DND-41 (cell line): ENCODE measurements at regions not wholly inside any gene's neighbourhood (a gene's known extent, or its start where the extent isn't known, plus 50 kb on each side); places are given as distances from the start of the nearest gene placed in this dataset.

ENCODE experiments used
- ATAC-seq: fragments of 200-7000 bp; cut with Tn5 transposase; 3 replicates; pipeline ENCODE4 v1.9.1; 2021; ENCODE audit warnings: low read depth; ENCODE audit not compliant: insufficient read depth
- DNase-seq: peaks from one replicate; pipeline ENCODE4 v3.0.0-alpha.2; 2020
- H2AFZ ChIP-seq: 2 replicates; pipeline ENCODE4 v1.6.0; 2012; ENCODE audit warnings: low read depth, low read length
- H3K27ac ChIP-seq: 2 replicates; pipeline ENCODE4 v1.5.1; 2012; ENCODE audit warnings: low read length, inconsistent platforms
- H3K27me3 ChIP-seq: fragments of 200-600 bp; sonication (generic); 2 replicates; pipeline ENCODE4 v1.6.0; 2012; ENCODE audit warnings: low read length, mild to moderate bottlenecking, inconsistent platforms; ENCODE audit not compliant: insufficient read depth, poor library complexity
- H3K36me3 ChIP-seq: 2 replicates; pipeline ENCODE4 v1.5.1; 2012; ENCODE audit warnings: low read length, inconsistent platforms; ENCODE audit not compliant: insufficient read depth
- H3K4me1 ChIP-seq: 2 replicates; pipeline ENCODE4 v1.5.1; 2012; ENCODE audit warnings: mild to moderate bottlenecking, low read length; ENCODE audit not compliant: insufficient read depth
- H3K4me2 ChIP-seq: 2 replicates; pipeline ENCODE4 v1.6.0; 2012; ENCODE audit warnings: mild to moderate bottlenecking, moderate library complexity, low read length, inconsistent platforms; ENCODE audit not compliant: insufficient read depth
- H3K4me3 ChIP-seq, 2 experiments: fragments of 200-600 bp in 1 of 2; shearing (Covaris generic) in 1 of 2; 2 replicates each; pipeline ENCODE4 v1.5.1; 2012 to 2016; ENCODE audit warnings: inconsistent platforms in 2 of 2, low read length in 2 of 2, mild to moderate bottlenecking in 2 of 2, low read depth in 1 of 2, moderate library complexity in 1 of 2
- H3K79me2 ChIP-seq: 2 replicates; pipeline ENCODE4 v1.6.0; 2012; ENCODE audit warnings: low read length, inconsistent platforms; ENCODE audit not compliant: insufficient read depth
- H3K9ac ChIP-seq: 2 replicates; pipeline ENCODE4 v1.6.0; 2012; ENCODE audit warnings: low read depth, mild to moderate bottlenecking, inconsistent platforms, low read length, moderate library complexity
- H3K9me3 ChIP-seq: 2 replicates; pipeline ENCODE4 v1.5.1; 2012; ENCODE audit warnings: low read length, moderate library complexity, mild to moderate bottlenecking, inconsistent platforms; ENCODE audit not compliant: insufficient read depth, severe bottlenecking
- H4K20me1 ChIP-seq: 2 replicates; pipeline ENCODE4 v1.6.0; 2012; ENCODE audit warnings: low read length; ENCODE audit not compliant: insufficient read depth
- EZH2 ChIP-seq: IDR thresholded peaks from 3 replicates; pipeline ENCODE4 v1.6.1; 2012; ENCODE audit warnings: borderline replicate concordance, low read depth, mild to moderate bottlenecking, moderate library complexity, low read length, inconsistent platforms; ENCODE audit not compliant: severe bottlenecking
- TF ChIP-seq, protein P1 (sequence below): IDR thresholded peaks from 2 replicates; pipeline ENCODE4 v1.5.1; 2012; ENCODE audit warnings: borderline replicate concordance, low read length, moderate library complexity, mild to moderate bottlenecking; ENCODE audit not compliant: poor library complexity, severe bottlenecking; ENCODE audit errors: extremely low read depth

DNA sequence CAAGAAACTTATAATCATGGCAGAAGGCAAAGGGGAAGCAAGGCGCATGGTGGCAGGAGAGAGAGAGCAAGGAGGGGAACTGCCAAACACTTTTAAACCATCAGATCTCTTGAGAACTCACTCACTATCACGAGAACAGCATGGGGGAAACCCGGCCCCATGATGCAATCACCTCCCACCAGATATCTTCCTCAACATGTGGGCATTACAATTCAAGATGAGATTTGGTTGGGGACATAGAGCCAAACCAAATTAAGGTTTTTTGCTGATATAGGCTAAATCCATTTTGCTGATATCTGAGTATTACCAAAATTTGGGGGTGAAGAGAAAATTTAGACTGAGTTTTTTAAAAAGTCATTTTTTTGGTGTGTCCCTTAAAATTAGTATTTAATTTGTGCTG lies 54.9 kb upstream of the TMX1 start:
- no peaks in the 10 kb centered on the region for H3K27me3 ChIP-seq
- no peak overlapping the region for H3K4me2 ChIP-seq
- H3K4me3 ChIP-seq: no peak overlapping the region
- DNase-seq: no peak
- H3K4me1 ChIP-seq: no peaks in the 10 kb centered on the region
- no peaks in the 10 kb centered on the region for H4K20me1 ChIP-seq
- H3K9ac ChIP-seq: no peak overlapping the region
- H3K36me3 ChIP-seq: no peaks in the 10 kb centered on the region
- no peaks in the 10 kb centered on the region for H3K9me3 ChIP-seq
- H3K79me2 ChIP-seq: no peaks in the 10 kb centered on the region
- no peak for ATAC-seq
- H2AFZ ChIP-seq: no peak overlapping the region
- no peak overlapping the region for H3K27ac ChIP-seq
- TF ChIP-seq, protein P1, sequence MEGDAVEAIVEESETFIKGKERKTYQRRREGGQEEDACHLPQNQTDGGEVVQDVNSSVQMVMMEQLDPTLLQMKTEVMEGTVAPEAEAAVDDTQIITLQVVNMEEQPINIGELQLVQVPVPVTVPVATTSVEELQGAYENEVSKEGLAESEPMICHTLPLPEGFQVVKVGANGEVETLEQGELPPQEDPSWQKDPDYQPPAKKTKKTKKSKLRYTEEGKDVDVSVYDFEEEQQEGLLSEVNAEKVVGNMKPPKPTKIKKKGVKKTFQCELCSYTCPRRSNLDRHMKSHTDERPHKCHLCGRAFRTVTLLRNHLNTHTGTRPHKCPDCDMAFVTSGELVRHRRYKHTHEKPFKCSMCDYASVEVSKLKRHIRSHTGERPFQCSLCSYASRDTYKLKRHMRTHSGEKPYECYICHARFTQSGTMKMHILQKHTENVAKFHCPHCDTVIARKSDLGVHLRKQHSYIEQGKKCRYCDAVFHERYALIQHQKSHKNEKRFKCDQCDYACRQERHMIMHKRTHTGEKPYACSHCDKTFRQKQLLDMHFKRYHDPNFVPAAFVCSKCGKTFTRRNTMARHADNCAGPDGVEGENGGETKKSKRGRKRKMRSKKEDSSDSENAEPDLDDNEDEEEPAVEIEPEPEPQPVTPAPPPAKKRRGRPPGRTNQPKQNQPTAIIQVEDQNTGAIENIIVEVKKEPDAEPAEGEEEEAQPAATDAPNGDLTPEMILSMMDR: no peak
- TF ChIP-seq EZH2: no peak

DNA sequence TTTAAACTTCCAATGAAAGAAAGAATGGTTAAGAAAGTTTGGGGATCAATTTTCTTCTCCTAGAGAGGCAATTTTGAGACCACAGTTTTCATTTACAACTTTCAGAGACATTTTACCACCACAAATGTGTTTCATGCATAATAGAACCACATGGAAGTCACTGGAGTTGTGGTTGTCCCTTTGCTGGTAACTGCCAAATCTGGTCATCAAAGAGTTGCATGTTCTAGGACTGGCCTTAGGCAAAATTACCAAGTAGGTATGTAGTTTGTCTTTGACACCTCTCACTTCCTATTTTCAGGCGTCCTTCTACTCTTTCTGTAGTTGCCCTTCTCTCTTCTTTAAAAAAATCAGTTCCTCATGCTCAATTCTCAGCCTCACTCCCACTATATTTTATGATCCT lies 54.3 kb upstream of the TMX1 start:
- Histone ChIP-seq H2AFZ (no peak overlapping the region), H3K36me3 (no peaks in the 10 kb centered on the region), H3K4me1 (no peaks in the 10 kb centered on the region), H3K4me3 (no peak overlapping the region), H4K20me1 (no peaks in the 10 kb centered on the region), H3K4me2 (no peak overlapping the region), H3K9ac (no peak overlapping the region), H3K9me3 (no peaks in the 10 kb centered on the region), H3K27me3 (no peaks in the 10 kb centered on the region), H3K27ac (no peak overlapping the region), H3K79me2 (no peaks in the 10 kb centered on the region)
- TF ChIP-seq, protein P1: no peak
- no peak for TF ChIP-seq EZH2
- ATAC-seq (no peak), DNase-seq (no peak)

DNA sequence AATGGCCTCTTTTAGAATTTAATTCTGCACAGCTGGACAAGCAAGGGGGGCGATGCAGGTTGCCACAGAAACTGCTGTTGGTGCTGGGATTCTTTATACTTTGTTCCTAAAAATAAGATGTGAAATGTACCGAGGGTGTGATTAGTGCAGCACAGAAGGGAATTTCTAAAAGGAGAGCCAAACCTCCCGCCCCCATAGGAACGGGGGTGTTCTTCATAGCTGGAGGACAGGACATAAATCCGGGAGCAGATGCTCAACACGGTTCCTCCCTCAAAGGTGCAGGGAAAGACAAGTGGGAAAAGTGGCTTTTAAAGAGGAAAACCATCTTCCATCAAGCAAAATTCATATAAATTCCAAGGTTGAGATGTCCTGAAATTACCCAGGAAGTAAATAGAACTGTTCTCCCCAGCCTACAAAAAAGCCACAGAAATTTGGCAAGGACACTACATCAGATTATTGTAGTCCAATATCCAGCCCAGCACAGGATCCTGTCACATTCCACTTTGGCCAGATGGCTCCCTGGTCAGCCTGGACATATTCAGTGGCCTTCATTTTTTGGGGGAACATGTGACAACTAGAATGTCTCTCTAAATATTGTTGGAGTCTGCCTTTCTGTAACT lies 51.4 kb upstream of the TMX1 start:
- H4K20me1 ChIP-seq: no peaks in the 10 kb centered on the region
- ATAC-seq (no peak), DNase-seq (no peak)
- H3K9me3 ChIP-seq: no peaks in the 10 kb centered on the region
- TF ChIP-seq, protein P1: no peak
- no peak for TF ChIP-seq EZH2
- H3K4me3 ChIP-seq: no peak overlapping the region
- H2AFZ ChIP-seq: no peak overlapping the region
- no peaks in the 10 kb centered on the region for H3K27me3 ChIP-seq
- H3K27ac ChIP-seq: no peak overlapping the region
- H3K4me1 ChIP-seq: peaks cover 4% of the 10 kb centered on the region; the same call in 1 of the 2 replicates
- H3K9ac ChIP-seq: no peak overlapping the region
- H3K36me3 ChIP-seq: no peaks in the 10 kb centered on the region
- H3K4me2 ChIP-seq: no peak overlapping the region
- no peaks in the 10 kb centered on the region for H3K79me2 ChIP-seq
